IMR-90 (cell line): ENCODE measurements at regions not wholly inside any gene's neighbourhood (a gene's known extent, or its start where the extent isn't known, plus 50 kb on each side); places are given as distances from the start of the nearest gene placed in this dataset.

Source experiments
- ATAC-seq: fragments of 200-7000 bp; cut with Tn5 transposase; 2 replicates; pipeline ENCODE4 v1.9.1; 2020; ENCODE audit warnings: low read depth, mild to moderate bottlenecking, moderate library complexity
- BruUV-seq: library from RNA; stranded (reverse); fragments of 400-500 nt; replicated peaks from 2 replicates; lab custom pipeline; 2021; lab: Mats Ljungman, UMichigan
- CTCF ChIA-PET: fragments of 300-600 bp; formaldehyde crosslinking; extraction: SDS; loops from one replicate; lab custom pipeline; 2021; ENCODE audit warnings: antibody characterized with exemption; lab: Yijun Ruan, JAX
- POLR2A ChIA-PET: fragments of 300-600 bp; sonication (Branson Sonifier 250); formaldehyde crosslinking; loops from one replicate; lab custom pipeline; 2022; ENCODE audit warnings: antibody characterized with exemption; ENCODE audit not compliant: unreplicated experiment; lab: Charles Lee
- DNase-seq: peaks from one replicate; pipeline ENCODE4 v3.0.0; 2013
- H2AFZ ChIP-seq: replicated peaks from 2 replicates; pipeline ENCODE3; 2013; ENCODE audit warnings: low read length, mild to moderate bottlenecking; ENCODE audit not compliant: poor library complexity
- H2AK5ac ChIP-seq: 2 replicates; pipeline ENCODE4 v1.6.1; 2013; ENCODE audit warnings: low read depth, low read length, inconsistent platforms
- H2AK9ac ChIP-seq: replicated peaks from 2 replicates; pipeline ENCODE3; 2013; ENCODE audit warnings: mild to moderate bottlenecking, low read depth, low read length, moderate library complexity; ENCODE audit not compliant: poor library complexity
- H2BK120ac ChIP-seq: 2 replicates; pipeline ENCODE4 v1.6.1; 2013; ENCODE audit warnings: low read depth, low read length, inconsistent platforms
- H2BK15ac ChIP-seq: 3 replicates; pipeline ENCODE4 v1.6.1; 2013; ENCODE audit warnings: low read depth, low read length, inconsistent platforms
- H2BK20ac ChIP-seq: 2 replicates; pipeline ENCODE4 v1.6.1; 2013; ENCODE audit warnings: low read depth, mild to moderate bottlenecking, inconsistent platforms, low read length, moderate library complexity
- H2BK5ac ChIP-seq: 2 replicates; pipeline ENCODE4 v1.6.1; 2013; ENCODE audit warnings: mild to moderate bottlenecking, low read depth, low read length, inconsistent platforms; ENCODE audit not compliant: poor library complexity, severe bottlenecking
- H3K14ac ChIP-seq: replicated peaks from 2 replicates; pipeline ENCODE4 v1.6.1; 2013; ENCODE audit warnings: low read depth, low read length, inconsistent platforms
- H3K18ac ChIP-seq: 2 replicates; pipeline ENCODE4 v1.6.1; 2013; ENCODE audit warnings: low read depth, low read length, control low read depth
- H3K23ac ChIP-seq: 2 replicates; pipeline ENCODE4 v1.6.1; 2013; ENCODE audit warnings: low read depth, low read length, inconsistent platforms
- H3K27ac ChIP-seq: 2 replicates; pipeline ENCODE4 v1.5.1; 2013; ENCODE audit warnings: mild to moderate bottlenecking, control low read depth, low read length; ENCODE audit not compliant: insufficient read depth
- H3K27me3 ChIP-seq: 2 replicates; pipeline ENCODE4 v1.6.1; 2013; ENCODE audit warnings: low read length; ENCODE audit not compliant: control insufficient read depth, insufficient read depth
- H3K36me3 ChIP-seq: 2 replicates; pipeline ENCODE4 v1.6.1; 2013; ENCODE audit warnings: low read length, mixed read lengths; ENCODE audit not compliant: control insufficient read depth, insufficient read depth
- H3K4ac ChIP-seq: 2 replicates; pipeline ENCODE4 v1.6.1; 2013; ENCODE audit warnings: low read depth, low read length, inconsistent platforms
- H3K4me1 ChIP-seq: 2 replicates; pipeline ENCODE4 v1.6.1; 2013; ENCODE audit warnings: low read length, mixed read lengths; ENCODE audit not compliant: control insufficient read depth, insufficient read depth
- H3K4me2 ChIP-seq: 2 replicates; pipeline ENCODE4 v1.6.1; 2013; ENCODE audit warnings: low read depth, mild to moderate bottlenecking, control low read depth, low read length, moderate library complexity
- H3K4me3 ChIP-seq: 2 replicates; pipeline ENCODE4 v1.5.1; 2013; ENCODE audit warnings: low read depth, mild to moderate bottlenecking, control low read depth, low read length, moderate library complexity; ENCODE audit not compliant: insufficient read depth
- H3K56ac ChIP-seq: 2 replicates; pipeline ENCODE4 v1.6.1; 2013; ENCODE audit warnings: low read length, inconsistent platforms; ENCODE audit not compliant: insufficient read depth; ENCODE audit errors: extremely low read depth
- H3K79me1 ChIP-seq, 2 experiments: 2 replicates each; pipeline ENCODE4 v1.6.1; 2013; ENCODE audit warnings: low read length in 2 of 2, inconsistent platforms in 1 of 2, low read depth in 1 of 2
- H3K9ac ChIP-seq: 2 replicates; pipeline ENCODE4 v1.6.1; 2013; ENCODE audit warnings: low read depth, low read length, control low read depth
- H3K9me1 ChIP-seq: 2 replicates; pipeline ENCODE4 v1.6.1; 2013; ENCODE audit warnings: low read length, inconsistent platforms; ENCODE audit not compliant: insufficient read depth
- H3K9me3 ChIP-seq: 2 replicates; pipeline ENCODE4 v1.6.1; 2013; ENCODE audit warnings: low read length; ENCODE audit not compliant: control insufficient read depth, insufficient read depth
- H4K20me1 ChIP-seq: 2 replicates; pipeline ENCODE4 v1.6.1; 2013; ENCODE audit warnings: low read length, inconsistent platforms; ENCODE audit not compliant: insufficient read depth
- H4K5ac ChIP-seq: 2 replicates; pipeline ENCODE4 v1.6.1; 2013; ENCODE audit warnings: mild to moderate bottlenecking, low read depth, low read length, control low read depth
- H4K8ac ChIP-seq, 2 experiments: 2 replicates each; pipeline ENCODE4 v1.6.1; 2013; ENCODE audit warnings: low read depth in 2 of 2, low read length in 2 of 2, control low read depth in 1 of 2, inconsistent platforms in 1 of 2
- H4K91ac ChIP-seq: 2 replicates; pipeline ENCODE4 v1.6.1; 2013; ENCODE audit warnings: low read depth, low read length, inconsistent platforms; ENCODE audit not compliant: insufficient read depth
- BHLHE40 ChIP-seq: fragments of 150-350 bp; IDR thresholded peaks from 2 replicates; pipeline ENCODE4 v1.6.1; 2016; ENCODE audit warnings: mild to moderate bottlenecking, low read depth, low read length
- CEBPB ChIP-seq: IDR thresholded peaks from 2 replicates; pipeline ENCODE4 v1.6.1; 2012; ENCODE audit warnings: low read depth, low read length, improper control_type of control experiment
- CHD1 ChIP-seq: IDR thresholded peaks from 2 replicates; pipeline ENCODE4 v1.6.1; 2012; ENCODE audit warnings: low read depth, low read length, improper control_type of control experiment
- ELK1 ChIP-seq: fragments of 150-350 bp; IDR thresholded peaks from 2 replicates; pipeline ENCODE4 v1.6.1; 2016; ENCODE audit warnings: low read depth, mild to moderate bottlenecking, low read length, moderate library complexity, borderline replicate concordance
- FOS ChIP-seq: fragments of 150-350 bp; IDR thresholded peaks from 2 replicates; pipeline ENCODE4 v1.6.1; 2016; ENCODE audit warnings: low read depth, low read length
- MAFK ChIP-seq: IDR thresholded peaks from 2 replicates; pipeline ENCODE4 v1.6.1; 2012; ENCODE audit warnings: low read depth, low read length, improper control_type of control experiment
- MAZ ChIP-seq: IDR thresholded peaks from 2 replicates; pipeline ENCODE4 v1.6.1; 2012; ENCODE audit warnings: low read depth, mild to moderate bottlenecking, low read length, improper control_type of control experiment, moderate library complexity, borderline replicate concordance
- MXI1 ChIP-seq: IDR thresholded peaks from 2 replicates; pipeline ENCODE4 v1.6.1; 2012; ENCODE audit warnings: low read depth, mild to moderate bottlenecking, low read length, moderate library complexity, borderline replicate concordance
- NFE2L2 ChIP-seq: fragments of 150-350 bp; IDR thresholded peaks from 2 replicates; pipeline ENCODE4 v1.6.1; 2016; ENCODE audit warnings: low read depth, mild to moderate bottlenecking, low read length
- POLR2A ChIP-seq: IDR thresholded peaks from 2 replicates; pipeline ENCODE4 v1.6.1; 2012; ENCODE audit warnings: mild to moderate bottlenecking, low read depth, low read length
- RAD21 ChIP-seq: IDR thresholded peaks from 2 replicates; pipeline ENCODE4 v1.6.1; 2012; ENCODE audit warnings: low read length, improper control_type of control experiment
- RFX5 ChIP-seq: IDR thresholded peaks from 2 replicates; pipeline ENCODE4 v1.8.0; 2012; ENCODE audit warnings: low read depth, mild to moderate bottlenecking, low read length, moderate library complexity
- SMC3 ChIP-seq: fragments of 150-350 bp; IDR thresholded peaks from 2 replicates; pipeline ENCODE4 v1.6.1; 2016; ENCODE audit warnings: low read depth, mild to moderate bottlenecking, antibody characterized with exemption, low read length, moderate library complexity
- USF2 ChIP-seq: fragments of 150-350 bp; IDR thresholded peaks from 2 replicates; pipeline ENCODE4 v1.6.1; 2017; ENCODE audit warnings: mild to moderate bottlenecking, antibody characterized with exemption, low read length, low read depth
- WGBS, 2 experiments: methylation state at CpG; one replicate each; pipeline versions ENCODE4 v1.1.5 to v1.1.7; 2013; ENCODE audit warnings: missing lambda C conversion rate in 2 of 2; ENCODE audit not compliant: insufficient read length in 1 of 2; ENCODE audit errors: extremely low coverage in 2 of 2; 5-methylcytosine and 5-hydroxymethylcytosine counted together
- dilution Hi-C: fragments of 300-500 bp; cut with HindIII; formaldehyde crosslinking; loops from one replicate; pipeline ENCODE4 v1.14.3; 2018; ENCODE audit warnings: low sequenced_read_pairs; ENCODE audit not compliant: unreplicated experiment
- in situ Hi-C: fragments of 300-500 bp; cut with MboI; formaldehyde crosslinking; loops from 3 replicates; pipeline ENCODE4 v1.14.3; 2019; ENCODE audit warnings: low sequenced_read_pairs, inconsistent platforms, mixed read lengths
- intact Hi-C: fragments of 100-400 bp; cut with micrococcal nuclease; formaldehyde crosslinking; loops from 2 replicates; pipeline ENCODE4 v1.10.0; 2022
- TF ChIP-seq, protein P1 (sequence below): conservative IDR thresholded peaks from 2 replicates; pipeline ENCODE4 v1.5.1; 2012; ENCODE audit warnings: mild to moderate bottlenecking, low read depth, low read length, improper control_type of control experiment

DNA sequence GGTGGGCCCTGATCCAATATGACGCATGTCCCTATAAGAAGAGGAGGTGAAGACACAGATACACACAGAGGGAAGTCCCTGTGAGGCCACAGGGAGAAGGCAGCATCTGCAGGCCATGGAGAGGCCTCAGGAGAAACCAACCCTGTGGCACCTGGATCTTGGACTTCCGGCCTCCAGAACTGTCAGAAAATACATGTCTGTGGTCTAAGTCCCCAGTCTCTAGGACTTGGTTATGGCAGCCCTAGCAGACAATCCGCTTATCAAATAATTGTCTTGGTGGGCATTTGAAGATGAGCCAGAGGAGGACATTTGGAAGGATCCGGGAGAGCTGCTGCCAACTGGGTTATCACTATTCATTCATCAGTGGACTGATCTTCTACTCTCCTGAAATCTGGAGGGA is 57.6 kb upstream of the FOXQ1 start:
- no TSS peak for BruUV-seq
- Histone ChIP-seq H3K4me2 (no peak overlapping the region), H2BK120ac (no peak overlapping the region), H3K4ac (no peak overlapping the region), H2AK9ac (no peak overlapping the region), H3K36me3 (no peaks in the 10 kb centered on the region), H3K9me1 (no peaks in the 10 kb centered on the region), H3K4me1 (no peaks in the 10 kb centered on the region), H3K4me3 (no peak overlapping the region), H3K14ac (no peak overlapping the region), H4K20me1 (no peaks in the 10 kb centered on the region), H3K79me1 (no peaks in the 10 kb centered on the region), H3K9me3 (no peaks in the 10 kb centered on the region), H3K56ac (no peak overlapping the region), H3K9ac (no peak overlapping the region), H4K91ac (no peak overlapping the region), H2BK5ac (no peak overlapping the region), H3K27me3 (no peaks in the 10 kb centered on the region), H3K18ac (no peak overlapping the region), H2AK5ac (no peak overlapping the region), H2BK15ac (no peak overlapping the region), H4K5ac (no peak overlapping the region), H2BK20ac (no peak overlapping the region), H3K27ac (no peak overlapping the region), H3K23ac (no peak overlapping the region), H4K8ac (no peak overlapping the region), H2AFZ (no peak overlapping the region)
- CTCF ChIA-PET = no interaction called here
- ATAC-seq (no peak), DNase-seq (no peak)
- 50% methylated on average over 1 of the region's 4 CpGs; no CpG with 5 or more reads in 1 of the 2 experiments for WGBS, 2 experiments
- in situ Hi-C loops (no loop called here), intact Hi-C loops (no loop called here), dilution Hi-C loops (no loop called here)
- TF ChIP-seq USF2 = no peak
- TF ChIP-seq CEBPB = no peak
- TF ChIP-seq POLR2A = no peak
- TF ChIP-seq RFX5 = no peak
- TF ChIP-seq FOS = no peak
- TF ChIP-seq BHLHE40 = no peak
- TF ChIP-seq CHD1 = no peak
- TF ChIP-seq RAD21 = no peak
- TF ChIP-seq, protein P1, sequence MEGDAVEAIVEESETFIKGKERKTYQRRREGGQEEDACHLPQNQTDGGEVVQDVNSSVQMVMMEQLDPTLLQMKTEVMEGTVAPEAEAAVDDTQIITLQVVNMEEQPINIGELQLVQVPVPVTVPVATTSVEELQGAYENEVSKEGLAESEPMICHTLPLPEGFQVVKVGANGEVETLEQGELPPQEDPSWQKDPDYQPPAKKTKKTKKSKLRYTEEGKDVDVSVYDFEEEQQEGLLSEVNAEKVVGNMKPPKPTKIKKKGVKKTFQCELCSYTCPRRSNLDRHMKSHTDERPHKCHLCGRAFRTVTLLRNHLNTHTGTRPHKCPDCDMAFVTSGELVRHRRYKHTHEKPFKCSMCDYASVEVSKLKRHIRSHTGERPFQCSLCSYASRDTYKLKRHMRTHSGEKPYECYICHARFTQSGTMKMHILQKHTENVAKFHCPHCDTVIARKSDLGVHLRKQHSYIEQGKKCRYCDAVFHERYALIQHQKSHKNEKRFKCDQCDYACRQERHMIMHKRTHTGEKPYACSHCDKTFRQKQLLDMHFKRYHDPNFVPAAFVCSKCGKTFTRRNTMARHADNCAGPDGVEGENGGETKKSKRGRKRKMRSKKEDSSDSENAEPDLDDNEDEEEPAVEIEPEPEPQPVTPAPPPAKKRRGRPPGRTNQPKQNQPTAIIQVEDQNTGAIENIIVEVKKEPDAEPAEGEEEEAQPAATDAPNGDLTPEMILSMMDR = no peak
- TF ChIP-seq MAZ = no peak
- TF ChIP-seq ELK1 = no peak
- TF ChIP-seq NFE2L2 = no peak
- no peak for TF ChIP-seq SMC3
- TF ChIP-seq MAFK = no peak
- no peak for TF ChIP-seq MXI1
- POLR2A ChIA-PET = no interaction called here
